GM12878 (cell line): ENCODE measurements at regions not wholly inside any gene's neighbourhood (a gene's known extent, or its start where the extent isn't known, plus 50 kb on each side); places are given as distances from the start of the nearest gene placed in this dataset.

Experiments
- ATAC-seq: fragments of 200-7000 bp; cut with Tn5 transposase; 3 replicates; pipeline ENCODE4 v1.9.1; 2020; ENCODE audit warnings: mild to moderate bottlenecking, moderate library complexity
- BruUV-seq: library from RNA; stranded (reverse); fragments of 400-500 nt; replicated peaks from 2 replicates; lab custom pipeline; 2021; lab: Mats Ljungman, UMichigan
- CTCF ChIA-PET: fragments of 300-600 bp; sonication (Branson Sonifier 250); formaldehyde crosslinking; extraction: SDS; loops from one replicate; lab custom pipeline; 2021; ENCODE audit warnings: inconsistent platforms; lab: Yijun Ruan, JAX
- POLR2A ChIA-PET: fragments of 350-600 bp; formaldehyde crosslinking; extraction: SDS; loops from one replicate; lab custom pipeline; 2021; ENCODE audit warnings: inconsistent platforms; lab: Charles Lee
- RAD21 ChIA-PET: fragments of 300-600 bp; sonication (Branson Sonifier 250); formaldehyde crosslinking; loops from one replicate; lab custom pipeline; 2023; ENCODE audit warnings: antibody characterized with exemption; ENCODE audit not compliant: unreplicated experiment; lab: Charles Lee
- SMC1A ChIA-PET: fragments of 300-600 bp; sonication (Branson Sonifier 250); formaldehyde crosslinking; loops from one replicate; lab custom pipeline; 2023; ENCODE audit not compliant: unreplicated experiment, uncharacterized antibody; lab: Charles Lee
- DNase-seq: peaks from one replicate; pipeline ENCODE4 v3.0.0-alpha.2; 2011; ENCODE audit warnings: low read depth, low spot score
- FAIRE-seq: peaks from 3 replicates; lab custom pipeline; 2011; peaks lifted over from hg19 to GRCh38; lab: Jason Lieb, UNC
- H2AFZ ChIP-seq: 2 replicates; pipeline ENCODE4 v1.6.0; 2011; ENCODE audit warnings: low read depth, low read length, control low read depth; ENCODE audit not compliant: control insufficient read depth
- H3K27ac ChIP-seq: 2 replicates; pipeline ENCODE4 v1.5.1; 2011; ENCODE audit warnings: control low read depth; ENCODE audit not compliant: control insufficient read depth, insufficient read depth
- H3K27me3 ChIP-seq, 2 experiments: replicated peaks in 1 of 2; 2 replicates each; pipeline versions ENCODE4 v1.6.0 to v1.6.1; 2011; ENCODE audit warnings: low read length in 1 of 2; ENCODE audit not compliant: control insufficient read depth in 2 of 2, insufficient read depth in 2 of 2
- H3K36me3 ChIP-seq, 2 experiments: 2 replicates each; pipeline ENCODE4 v1.5.1; 2011; ENCODE audit warnings: low read length in 1 of 2; ENCODE audit not compliant: control insufficient read depth in 2 of 2, insufficient read depth in 2 of 2
- H3K4me1 ChIP-seq: 2 replicates; pipeline ENCODE4 v1.6.1; 2011; ENCODE audit warnings: mild to moderate bottlenecking, low read length, moderate library complexity, mixed read lengths; ENCODE audit not compliant: control insufficient read depth, insufficient read depth
- H3K4me2 ChIP-seq: 2 replicates; pipeline ENCODE4 v1.6.0; 2011; ENCODE audit warnings: control low read depth; ENCODE audit not compliant: control insufficient read depth, insufficient read depth
- H3K4me3 ChIP-seq: fragments of 200-600 bp; sonication (generic); 2 replicates; pipeline ENCODE4 v1.5.1; 2016
- H3K79me2 ChIP-seq: 2 replicates; pipeline ENCODE4 v1.6.0; 2011; ENCODE audit warnings: low read length; ENCODE audit not compliant: control insufficient read depth, insufficient read depth
- H3K9ac ChIP-seq: 2 replicates; pipeline ENCODE4 v1.8.0; 2011; ENCODE audit warnings: low read length, control low read depth, mixed read lengths; ENCODE audit not compliant: control insufficient read depth, insufficient read depth
- H3K9me3 ChIP-seq: replicated peaks from 3 replicates; pipeline ENCODE4 v1.5.1; 2011; ENCODE audit warnings: mild to moderate bottlenecking, low read length; ENCODE audit not compliant: control insufficient read depth, insufficient read depth
- H4K20me1 ChIP-seq: 2 replicates; pipeline ENCODE4 v1.6.0; 2011; ENCODE audit not compliant: control insufficient read depth, insufficient read depth
- BCL11A ChIP-seq: IDR thresholded peaks from 2 replicates; pipeline ENCODE4 v1.6.1; 2011; ENCODE audit warnings: low read depth, low read length
- CBX5 ChIP-seq: sonication (generic); IDR thresholded peaks from 2 replicates; pipeline ENCODE4 v1.6.1; 2016; ENCODE audit warnings: low read depth, moderate library complexity, mild to moderate bottlenecking, inconsistent platforms
- EED ChIP-seq: sonication (generic); IDR thresholded peaks from 2 replicates; pipeline ENCODE4 v1.6.1; 2016; ENCODE audit warnings: antibody characterized with exemption, low read depth
- EGR1 ChIP-seq, 2 experiments: IDR thresholded peaks; 1 replicate in 1 of 2; 2 replicates in 1 of 2; pipeline ENCODE4 v1.6.1; 2011 to 2012; ENCODE audit warnings: low read depth in 2 of 2, low read length in 2 of 2, borderline replicate concordance in 1 of 2, mild to moderate bottlenecking in 1 of 2, moderate library complexity in 1 of 2
- HDGF ChIP-seq: fragments of 450-650 bp; IDR thresholded peaks from 2 replicates; pipeline ENCODE4 v1.6.1; 2016; ENCODE audit warnings: antibody characterized with exemption
- MTA3 ChIP-seq: IDR thresholded peaks from 2 replicates; pipeline ENCODE4 v1.6.1; 2012; ENCODE audit warnings: low read length, inconsistent platforms, borderline replicate concordance
- MXI1 ChIP-seq: fragments of 150-350 bp; IDR thresholded peaks from 2 replicates; pipeline ENCODE4 v1.6.1; 2011; ENCODE audit warnings: low read depth, mild to moderate bottlenecking, inconsistent platforms, low read length, improper control_type of control experiment
- SIX5 ChIP-seq: IDR thresholded peaks from 2 replicates; pipeline ENCODE4 v1.6.1; 2011; ENCODE audit warnings: mild to moderate bottlenecking, low read depth, low read length, moderate library complexity; ENCODE audit not compliant: severe bottlenecking
- SRF ChIP-seq, 2 experiments: IDR thresholded peaks; 2 replicates each; pipeline ENCODE4 v1.6.1; 2011; ENCODE audit warnings: low read depth in 2 of 2, low read length in 2 of 2, mild to moderate bottlenecking in 1 of 2, moderate library complexity in 1 of 2
- SUPT20H ChIP-seq: IDR thresholded peaks from 2 replicates; pipeline ENCODE4 v1.6.1; 2011; ENCODE audit warnings: low read depth, mild to moderate bottlenecking, low read length, moderate library complexity, borderline replicate concordance; ENCODE audit not compliant: control insufficient read depth
- SUZ12 ChIP-seq: fragments of 200-600 bp; sonication (generic); IDR thresholded peaks from one replicate; pipeline ENCODE4 v1.6.1; 2018; ENCODE audit warnings: antibody characterized with exemption, mild to moderate bottlenecking; ENCODE audit not compliant: unreplicated experiment
- TBL1XR1 ChIP-seq: IDR thresholded peaks from 2 replicates; pipeline ENCODE4 v1.6.1; 2012; ENCODE audit warnings: low read depth, low read length, improper control_type of control experiment
- TCF7 ChIP-seq: IDR thresholded peaks from 2 replicates; pipeline ENCODE4 v1.6.1; 2014; ENCODE audit warnings: antibody characterized with exemption, borderline replicate concordance
- WRNIP1 ChIP-seq: IDR thresholded peaks from 2 replicates; pipeline ENCODE4 v1.6.1; 2011; ENCODE audit warnings: low read depth, low read length, improper control_type of control experiment, borderline replicate concordance
- ZNF622 ChIP-seq: fragments of 450-650 bp; IDR thresholded peaks from 2 replicates; pipeline ENCODE4 v1.6.1; 2017; ENCODE audit warnings: mild to moderate bottlenecking, inconsistent platforms
- WGBS: methylation state at CpG from one replicate; pipeline ENCODE4 v1.1.6; 2016; ENCODE audit warnings: low lambda C conversion rate; ENCODE audit not compliant: insufficient replicate concordance, insufficient coverage; ENCODE audit errors: missing lambda C conversion rate; 5-methylcytosine and 5-hydroxymethylcytosine counted together
- in situ Hi-C: fragments of 300-500 bp; cut with MboI; formaldehyde crosslinking; loops from 9 replicates; pipeline ENCODE4 v1.14.3; 2018; ENCODE audit warnings: mixed read lengths
- intact Hi-C: fragments of 100-400 bp; cut with micrococcal nuclease; formaldehyde crosslinking; loops from one replicate; pipeline ENCODE4 v1.14.2; 2022; ENCODE audit not compliant: unreplicated experiment
- TF ChIP-seq, protein P1 (sequence below): IDR thresholded peaks from 2 replicates; pipeline ENCODE4 v1.6.1; 2012; ENCODE audit warnings: improper control_type of control experiment, low read depth, low read length; ENCODE audit not compliant: insufficient replicate concordance
- TF ChIP-seq, protein P2 (sequence below): fragments of 450-650 bp; IDR thresholded peaks from 2 replicates; pipeline ENCODE4 v1.6.1; 2017; ENCODE audit warnings: mild to moderate bottlenecking, moderate library complexity

DNA sequence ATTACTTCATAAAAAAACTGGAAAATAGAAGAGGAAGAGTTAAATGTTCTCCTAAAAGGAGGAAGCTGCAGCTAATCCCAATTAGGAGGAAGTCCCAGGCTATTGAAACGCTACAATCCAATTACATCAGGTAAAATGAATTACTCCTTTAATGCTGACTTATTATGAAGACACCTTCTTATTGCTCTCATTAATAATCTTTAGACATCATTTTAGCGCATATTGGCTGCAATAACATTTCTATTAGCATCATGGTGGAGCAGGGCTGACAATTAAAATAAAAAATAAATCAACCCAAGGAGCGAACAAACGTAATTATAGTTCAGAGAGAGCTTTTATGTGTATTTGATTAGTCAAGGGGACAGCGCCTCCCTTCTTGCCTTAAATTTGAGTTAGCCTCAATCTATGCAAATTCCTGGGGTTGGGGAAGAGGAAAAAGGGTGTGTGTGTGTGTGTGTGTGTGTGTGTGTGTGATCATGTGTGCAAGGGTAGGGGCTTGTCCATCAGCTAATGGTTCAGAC, 109.0 kb upstream of the IRX6 start:
- Histone ChIP-seq H3K4me2 (no peak overlapping the region), H3K27me3 (no peaks in the 10 kb centered on the region), H3K27ac (no peak overlapping the region), H3K4me1 (no peaks in the 10 kb centered on the region), H3K4me3 (no peak overlapping the region), H3K79me2 (no peaks in the 10 kb centered on the region), H3K36me3 (no peaks in the 10 kb centered on the region), H3K9me3 (no peaks in the 10 kb centered on the region), H2AFZ (no peak overlapping the region), H4K20me1 (no peaks in the 10 kb centered on the region), H3K9ac (no peak overlapping the region)
- no TSS peak for BruUV-seq
- ChIA-PET CTCF (interaction anchor here (0.8 kb wide), 1 partner anchor 17 kb away, joined by 3 read pairs; no protein-coding TSS in a partner anchor), SMC1A (no interaction called here), RAD21 (no interaction called here), POLR2A (no interaction called here)
- no peak for TF ChIP-seq SIX5
- no peak for TF ChIP-seq BCL11A
- no peak for TF ChIP-seq SRF (IDR thresholded peaks at IDR 0.05; ENCODE audit: low read depth in 2 of 2, low read length in 2 of 2)
- TF ChIP-seq SUPT20H, result no peak
- no peak for TF ChIP-seq EED
- no peak for TF ChIP-seq WRNIP1
- TF ChIP-seq, protein P1, sequence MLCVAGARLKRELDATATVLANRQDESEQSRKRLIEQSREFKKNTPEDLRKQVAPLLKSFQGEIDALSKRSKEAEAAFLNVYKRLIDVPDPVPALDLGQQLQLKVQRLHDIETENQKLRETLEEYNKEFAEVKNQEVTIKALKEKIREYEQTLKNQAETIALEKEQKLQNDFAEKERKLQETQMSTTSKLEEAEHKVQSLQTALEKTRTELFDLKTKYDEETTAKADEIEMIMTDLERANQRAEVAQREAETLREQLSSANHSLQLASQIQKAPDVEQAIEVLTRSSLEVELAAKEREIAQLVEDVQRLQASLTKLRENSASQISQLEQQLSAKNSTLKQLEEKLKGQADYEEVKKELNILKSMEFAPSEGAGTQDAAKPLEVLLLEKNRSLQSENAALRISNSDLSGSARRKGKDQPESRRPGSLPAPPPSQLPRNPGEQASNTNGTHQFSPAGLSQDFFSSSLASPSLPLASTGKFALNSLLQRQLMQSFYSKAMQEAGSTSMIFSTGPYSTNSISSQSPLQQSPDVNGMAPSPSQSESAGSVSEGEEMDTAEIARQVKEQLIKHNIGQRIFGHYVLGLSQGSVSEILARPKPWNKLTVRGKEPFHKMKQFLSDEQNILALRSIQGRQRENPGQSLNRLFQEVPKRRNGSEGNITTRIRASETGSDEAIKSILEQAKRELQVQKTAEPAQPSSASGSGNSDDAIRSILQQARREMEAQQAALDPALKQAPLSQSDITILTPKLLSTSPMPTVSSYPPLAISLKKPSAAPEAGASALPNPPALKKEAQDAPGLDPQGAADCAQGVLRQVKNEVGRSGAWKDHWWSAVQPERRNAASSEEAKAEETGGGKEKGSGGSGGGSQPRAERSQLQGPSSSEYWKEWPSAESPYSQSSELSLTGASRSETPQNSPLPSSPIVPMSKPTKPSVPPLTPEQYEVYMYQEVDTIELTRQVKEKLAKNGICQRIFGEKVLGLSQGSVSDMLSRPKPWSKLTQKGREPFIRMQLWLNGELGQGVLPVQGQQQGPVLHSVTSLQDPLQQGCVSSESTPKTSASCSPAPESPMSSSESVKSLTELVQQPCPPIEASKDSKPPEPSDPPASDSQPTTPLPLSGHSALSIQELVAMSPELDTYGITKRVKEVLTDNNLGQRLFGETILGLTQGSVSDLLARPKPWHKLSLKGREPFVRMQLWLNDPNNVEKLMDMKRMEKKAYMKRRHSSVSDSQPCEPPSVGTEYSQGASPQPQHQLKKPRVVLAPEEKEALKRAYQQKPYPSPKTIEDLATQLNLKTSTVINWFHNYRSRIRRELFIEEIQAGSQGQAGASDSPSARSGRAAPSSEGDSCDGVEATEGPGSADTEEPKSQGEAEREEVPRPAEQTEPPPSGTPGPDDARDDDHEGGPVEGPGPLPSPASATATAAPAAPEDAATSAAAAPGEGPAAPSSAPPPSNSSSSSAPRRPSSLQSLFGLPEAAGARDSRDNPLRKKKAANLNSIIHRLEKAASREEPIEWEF, result no peak
- TF ChIP-seq CBX5, result no peak
- no peak for TF ChIP-seq HDGF
- no peak for TF ChIP-seq SUZ12
- no peak for TF ChIP-seq MXI1
- TF ChIP-seq EGR1 (IDR thresholded peaks at IDR 0.05; ENCODE audit: borderline replicate concordance in 1 of 2, low read depth in 2 of 2, low read length in 2 of 2), result no peak
- no peak for TF ChIP-seq TBL1XR1
- TF ChIP-seq, protein P2, sequence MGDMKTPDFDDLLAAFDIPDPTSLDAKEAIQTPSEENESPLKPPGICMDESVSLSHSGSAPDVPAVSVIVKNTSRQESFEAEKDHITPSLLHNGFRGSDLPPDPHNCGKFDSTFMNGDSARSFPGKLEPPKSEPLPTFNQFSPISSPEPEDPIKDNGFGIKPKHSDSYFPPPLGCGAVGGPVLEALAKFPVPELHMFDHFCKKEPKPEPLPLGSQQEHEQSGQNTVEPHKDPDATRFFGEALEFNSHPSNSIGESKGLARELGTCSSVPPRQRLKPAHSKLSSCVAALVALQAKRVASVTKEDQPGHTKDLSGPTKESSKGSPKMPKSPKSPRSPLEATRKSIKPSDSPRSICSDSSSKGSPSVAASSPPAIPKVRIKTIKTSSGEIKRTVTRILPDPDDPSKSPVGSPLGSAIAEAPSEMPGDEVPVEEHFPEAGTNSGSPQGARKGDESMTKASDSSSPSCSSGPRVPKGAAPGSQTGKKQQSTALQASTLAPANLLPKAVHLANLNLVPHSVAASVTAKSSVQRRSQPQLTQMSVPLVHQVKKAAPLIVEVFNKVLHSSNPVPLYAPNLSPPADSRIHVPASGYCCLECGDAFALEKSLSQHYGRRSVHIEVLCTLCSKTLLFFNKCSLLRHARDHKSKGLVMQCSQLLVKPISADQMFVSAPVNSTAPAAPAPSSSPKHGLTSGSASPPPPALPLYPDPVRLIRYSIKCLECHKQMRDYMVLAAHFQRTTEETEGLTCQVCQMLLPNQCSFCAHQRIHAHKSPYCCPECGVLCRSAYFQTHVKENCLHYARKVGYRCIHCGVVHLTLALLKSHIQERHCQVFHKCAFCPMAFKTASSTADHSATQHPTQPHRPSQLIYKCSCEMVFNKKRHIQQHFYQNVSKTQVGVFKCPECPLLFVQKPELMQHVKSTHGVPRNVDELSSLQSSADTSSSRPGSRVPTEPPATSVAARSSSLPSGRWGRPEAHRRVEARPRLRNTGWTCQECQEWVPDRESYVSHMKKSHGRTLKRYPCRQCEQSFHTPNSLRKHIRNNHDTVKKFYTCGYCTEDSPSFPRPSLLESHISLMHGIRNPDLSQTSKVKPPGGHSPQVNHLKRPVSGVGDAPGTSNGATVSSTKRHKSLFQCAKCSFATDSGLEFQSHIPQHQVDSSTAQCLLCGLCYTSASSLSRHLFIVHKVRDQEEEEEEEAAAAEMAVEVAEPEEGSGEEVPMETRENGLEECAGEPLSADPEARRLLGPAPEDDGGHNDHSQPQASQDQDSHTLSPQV, result no peak
- TF ChIP-seq ZNF622, result no peak
- no peak for TF ChIP-seq TCF7
- no peak for TF ChIP-seq MTA3
- DNase-seq, result no peak
- no peak for FAIRE-seq
- no peak for ATAC-seq
- intact Hi-C loops, result no loop called here
- in situ Hi-C loops, result no loop called here
- 46% methylated on average over 5 of the region's 5 CpGs for WGBS
